Choroid plexus epithelial cell (primary cell): ENCODE measurements at regions not wholly inside any gene's neighbourhood (a gene's known extent, or its start where the extent isn't known, plus 50 kb on each side); places are given as distances from the start of the nearest gene placed in this dataset.

Source experiments
- DNase-seq: peaks from one replicate; pipeline ENCODE4 v3.0.0-alpha.2; 2010; ENCODE audit warnings: low read depth
- H3K4me3 ChIP-seq: 2 replicates; pipeline ENCODE4 v1.5.1; 2011; ENCODE audit warnings: low read depth, mild to moderate bottlenecking, control low read depth, low read length, moderate library complexity
- CTCF ChIP-seq: conservative IDR thresholded peaks from 2 replicates; pipeline ENCODE4 v1.5.1; 2011; ENCODE audit warnings: low read depth, mild to moderate bottlenecking, control low read depth, inconsistent platforms, low read length, moderate library complexity

GRCh38 chr17:72373910-72374741, 253.3 kb downstream of the SOX9 start:
- peak; percentile 48 for DNase-seq
- no peak for TF ChIP-seq CTCF

GRCh38 chr17:72376526-72377345, 255.9 kb downstream of the SOX9 start:
- DNase-seq, result no peak
- no peak overlapping the region for H3K4me3 ChIP-seq
- TF ChIP-seq CTCF, result no peak

More at GRCh38 chr17:72373910-72374741, 253.3 kb downstream of the SOX9 start:
- H3K4me3 ChIP-seq, result no peak overlapping the region

DNA sequence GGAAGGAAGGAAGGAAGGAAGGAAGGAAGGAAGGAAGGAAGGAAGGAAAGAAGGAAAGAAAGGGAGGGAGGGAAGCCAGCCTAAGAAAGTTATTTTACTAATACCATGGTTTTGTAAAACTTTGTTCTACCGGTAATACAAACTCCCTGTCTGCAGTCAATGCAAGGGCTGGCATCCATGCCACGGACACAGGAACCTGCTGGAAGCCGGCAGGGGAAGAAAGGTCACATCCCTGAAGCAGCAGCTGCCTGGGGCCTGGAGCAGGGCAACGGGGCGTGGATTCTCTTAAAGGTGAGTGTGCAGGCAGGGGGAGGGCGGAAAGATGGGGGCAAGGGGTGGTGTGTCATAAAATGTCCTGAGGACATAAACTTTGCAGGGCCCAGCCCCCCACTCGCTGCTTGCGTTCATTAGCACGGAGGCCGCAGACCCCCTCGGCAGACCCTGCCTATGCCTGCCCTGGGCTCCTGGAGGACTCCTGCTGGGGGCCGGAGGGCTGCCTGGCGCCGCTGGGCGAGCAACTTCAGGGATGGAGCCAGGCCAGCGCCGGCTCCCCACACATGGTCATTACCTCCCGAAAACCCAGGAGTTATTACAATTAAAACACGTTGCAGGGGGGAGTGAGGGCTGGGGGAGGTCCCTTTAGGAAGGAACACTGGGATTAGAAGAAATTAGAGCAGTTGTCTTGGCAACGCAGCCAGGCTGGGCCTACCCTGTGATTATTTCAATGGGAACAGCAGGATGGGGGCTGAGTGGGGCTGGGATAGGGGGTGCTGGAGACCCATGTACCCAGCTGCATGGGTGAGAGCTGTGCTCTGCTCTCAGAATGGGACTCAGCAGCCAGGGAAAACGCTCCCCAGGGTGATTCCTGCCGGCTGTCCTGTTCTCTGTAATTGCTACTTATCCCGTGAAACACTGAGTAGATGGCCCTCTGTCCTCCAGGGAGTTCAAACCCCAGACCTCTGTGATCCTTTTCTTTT, 257.9 kb downstream of the SOX9 start:
- no peak for TF ChIP-seq CTCF
- H3K4me3 ChIP-seq, result no peak overlapping the region
- DNase-seq, result no peak

DNA sequence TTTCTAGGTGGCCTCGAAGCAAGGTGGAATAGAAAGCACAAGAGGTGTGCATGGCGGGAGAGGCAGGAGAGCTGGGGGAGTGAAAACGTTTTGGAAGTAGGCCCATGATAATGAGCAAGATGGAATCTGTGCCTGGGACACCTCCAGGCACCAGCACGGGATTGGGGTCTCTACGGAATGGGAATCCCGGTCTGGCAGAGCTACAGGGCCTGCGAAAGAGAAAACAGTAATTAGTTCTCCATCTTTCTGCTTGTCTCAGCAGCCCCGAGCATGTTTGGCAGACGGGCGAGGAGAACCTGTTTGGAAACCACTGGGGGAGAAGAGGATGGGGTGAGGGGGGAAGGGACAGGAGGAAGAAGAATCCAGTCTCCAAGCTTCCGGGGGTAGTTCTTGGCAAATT, 258.7 kb downstream of the SOX9 start:
- DNase-seq, result no peak
- TF ChIP-seq CTCF, result no peak
- no peak overlapping the region for H3K4me3 ChIP-seq

GRCh38 chr17:72380120-72380519, 259.3 kb downstream of the SOX9 start:
- TF ChIP-seq CTCF, result no peak

DNA sequence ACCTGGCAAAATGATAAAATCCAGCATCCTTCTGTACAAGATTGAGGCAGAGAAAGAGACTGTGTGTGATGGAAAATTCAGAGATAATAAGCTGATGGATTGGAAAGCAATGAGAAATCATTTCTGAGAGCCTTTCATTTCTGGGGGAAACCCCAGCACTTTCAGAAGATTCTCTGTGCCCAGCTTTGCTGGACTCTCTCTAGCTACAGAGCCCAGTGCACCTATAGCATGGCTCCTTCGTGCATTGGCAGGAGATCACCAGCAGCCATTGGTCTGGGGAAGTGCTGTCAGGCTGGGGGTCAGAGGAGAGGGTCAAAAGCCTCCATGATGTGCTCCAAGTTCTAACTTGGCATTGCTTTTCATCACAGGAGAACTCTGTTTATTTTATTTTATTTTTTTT, 259.9 kb downstream of the SOX9 start:
- TF ChIP-seq CTCF, result no peak
- H3K4me3 ChIP-seq, result no peak overlapping the region
- DNase-seq, result no peak

More at GRCh38 chr17:72380120-72380519, 259.3 kb downstream of the SOX9 start:
- H3K4me3 ChIP-seq, result no peak overlapping the region
- DNase-seq, result no peak
